Activated CD4-positive, CD25-positive, alpha-beta regulatory T cell treated with anti-CD3 and anti-CD28 coated beads, Interleukin-2, amount 50 U/mL, for 24 hours (primary cell): ENCODE measurements at regions not wholly inside any gene's neighbourhood (a gene's known extent, or its start where the extent isn't known, plus 50 kb on each side); places are given as distances from the start of the nearest gene placed in this dataset.

Experiments
- ATAC-seq, 2 donors: fragments of 150-1000 bp; cut with Tn5 transposase; one replicate each; pipeline ENCODE4 v1.10.0; 2021; ENCODE audit warnings: mild to moderate bottlenecking in 1 of 2, moderate library complexity in 1 of 2

- ATAC-seq = no peak
These were observed 201.5 kb downstream of the MTX2 start for GRCh38 chr2:176470713-176471112.

- ATAC-seq = no peak
These were observed 202.7 kb downstream of the MTX2 start for GRCh38 chr2:176471949-176472348.

GRCh38 chr2:176473177-176473576 is 203.9 kb downstream of the MTX2 start:
- ATAC-seq = peak; percentile 36 to 41

GRCh38 chr2:176473851-176474250 is 204.6 kb downstream of the MTX2 start:
- no peak for ATAC-seq

GRCh38 chr2:176477336-176477735 is 208.1 kb downstream of the MTX2 start:
- no peak for ATAC-seq

DNA sequence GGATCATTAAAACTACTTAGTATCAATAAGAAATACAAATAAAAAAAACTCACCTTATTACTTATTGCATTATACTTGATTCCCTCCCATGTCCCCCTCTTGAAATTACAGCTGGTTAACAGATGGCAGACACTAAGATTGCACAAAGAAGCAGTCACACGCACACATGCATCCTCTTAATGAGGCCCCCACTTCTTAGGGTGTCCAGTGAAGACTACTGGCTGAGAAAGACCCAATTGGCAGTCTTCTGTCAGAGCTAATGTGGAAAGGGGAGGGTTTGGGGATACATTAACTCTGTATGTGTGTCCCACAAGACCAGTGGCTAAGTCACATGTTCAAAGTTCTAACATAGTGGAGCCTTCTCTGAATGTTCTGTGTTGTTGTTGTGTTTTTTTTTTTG is 210.7 kb downstream of the MTX2 start:
- ATAC-seq = no peak

DNA sequence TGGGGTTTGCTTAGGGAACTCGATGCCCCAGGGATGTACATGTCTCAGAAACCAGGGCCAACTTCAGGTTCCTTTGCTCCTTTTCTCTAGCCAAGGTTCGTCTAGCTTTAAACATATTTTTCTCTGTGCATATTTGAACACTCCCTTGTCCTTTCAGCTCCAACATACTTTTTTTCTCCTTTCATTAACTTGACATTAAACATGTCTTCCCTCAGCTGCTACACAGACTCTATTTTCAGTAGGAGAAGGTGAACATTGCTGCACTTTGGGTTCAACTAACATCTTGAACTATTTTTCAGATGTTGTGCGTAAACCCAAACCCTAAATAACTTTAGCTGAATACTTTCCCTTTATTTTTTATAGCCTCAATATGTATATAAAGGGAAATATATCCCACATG is 212.9 kb downstream of the MTX2 start:
- ATAC-seq = no peak

GRCh38 chr2:176483476-176483875 is 214.2 kb downstream of the MTX2 start:
- no peak for ATAC-seq

- ATAC-seq = no peak
These were observed 214.8 kb downstream of the MTX2 start for GRCh38 chr2:176483901-176484568.

- no peak for ATAC-seq
These were observed 215.6 kb downstream of the MTX2 start for GRCh38 chr2:176484838-176485237.

GRCh38 chr2:176488431-176488830 is 219.2 kb downstream of the MTX2 start:
- no peak for ATAC-seq

GRCh38 chr2:176490061-176490861 is 221.0 kb downstream of the MTX2 start:
- ATAC-seq = no peak

DNA sequence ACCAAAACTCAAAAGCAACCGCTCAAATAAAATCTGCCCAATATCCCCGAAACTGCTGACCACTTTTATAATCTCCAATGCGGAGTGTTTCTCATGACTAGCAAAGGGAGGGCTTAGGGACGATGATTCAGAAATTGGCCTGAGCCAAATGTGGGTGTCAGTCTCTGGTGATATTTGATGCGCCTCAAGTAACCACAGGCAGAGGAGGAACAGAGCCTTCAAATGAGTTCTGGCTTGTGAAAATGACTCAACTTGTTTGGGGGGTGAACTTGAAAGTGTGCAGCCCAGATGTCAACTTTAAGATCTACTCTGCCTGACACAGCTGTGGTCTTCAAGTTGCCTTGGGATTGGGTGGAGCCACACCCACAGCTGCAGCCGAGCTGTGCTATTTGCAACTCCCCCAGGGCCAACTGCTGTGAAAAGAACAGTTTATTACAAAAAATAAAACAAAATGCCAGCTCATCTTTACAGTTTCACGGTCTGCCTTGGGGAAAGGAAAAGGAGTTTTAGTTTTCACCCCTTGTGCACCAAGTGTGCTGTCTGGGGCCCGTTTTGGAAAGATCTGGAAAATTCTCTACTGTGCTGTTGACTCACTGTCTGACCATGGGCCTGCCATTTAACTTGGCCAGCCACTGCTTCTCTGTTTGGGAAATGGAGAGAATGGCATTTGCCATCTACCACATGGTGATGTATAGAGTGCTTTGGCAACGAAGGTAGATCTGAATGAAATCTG is 222.1 kb downstream of the MTX2 start:
- ATAC-seq = peak; percentile 32 to 64

GRCh38 chr2:176492583-176492982 is 223.3 kb downstream of the MTX2 start:
- no peak for ATAC-seq

- ATAC-seq = no peak
These were observed 224.1 kb downstream of the MTX2 start for GRCh38 chr2:176493226-176493825.

- no peak for ATAC-seq
These were observed 224.7 kb downstream of the MTX2 start for GRCh38 chr2:176493909-176494308.

- ATAC-seq = no peak
These were observed 225.7 kb downstream of the MTX2 start for GRCh38 chr2:176494949-176495353.

DNA sequence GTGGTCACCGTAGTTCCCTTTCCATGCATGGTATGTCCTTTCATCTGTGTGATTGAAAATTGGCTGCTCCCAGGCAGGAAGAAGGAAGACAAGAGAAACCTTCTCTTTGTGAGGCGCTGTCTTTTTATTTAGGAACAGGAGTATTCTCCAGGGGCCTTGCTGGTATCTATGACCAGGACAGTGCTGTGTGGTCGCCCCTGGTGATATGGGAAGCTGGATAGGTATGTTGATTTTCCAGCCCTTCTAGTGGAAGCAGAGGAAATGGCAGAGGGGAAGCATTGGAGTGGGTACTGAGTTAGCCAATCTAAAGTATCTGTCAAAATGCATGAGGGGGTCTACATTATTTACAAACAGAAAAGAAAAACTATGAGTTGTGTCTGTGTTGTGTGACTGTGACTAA is 226.6 kb downstream of the MTX2 start:
- no peak for ATAC-seq

GRCh38 chr2:176496761-176497160 is 227.5 kb downstream of the MTX2 start:
- ATAC-seq = no peak

GRCh38 chr2:176500901-176501300 is 231.7 kb downstream of the MTX2 start:
- no peak for ATAC-seq

DNA sequence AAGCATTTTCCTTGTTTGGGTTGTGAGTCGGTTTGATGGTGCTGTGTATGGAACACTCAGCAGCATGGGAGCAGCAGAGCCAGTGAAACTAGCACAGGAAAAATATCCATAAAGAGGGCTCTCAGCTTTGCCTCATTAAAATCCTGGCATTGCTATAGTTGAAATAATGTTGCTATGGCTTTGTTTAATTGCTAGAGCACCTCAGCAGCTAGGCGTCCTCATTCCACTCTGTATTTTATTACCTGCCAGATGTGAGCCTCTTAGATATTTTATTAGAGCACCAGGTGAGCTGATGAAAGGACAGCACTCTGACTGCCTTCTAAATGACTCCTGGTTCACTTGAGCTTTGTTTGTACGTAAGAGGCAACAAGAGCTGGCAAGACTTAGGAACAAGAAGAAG is 232.4 kb downstream of the MTX2 start:
- no peak for ATAC-seq

DNA sequence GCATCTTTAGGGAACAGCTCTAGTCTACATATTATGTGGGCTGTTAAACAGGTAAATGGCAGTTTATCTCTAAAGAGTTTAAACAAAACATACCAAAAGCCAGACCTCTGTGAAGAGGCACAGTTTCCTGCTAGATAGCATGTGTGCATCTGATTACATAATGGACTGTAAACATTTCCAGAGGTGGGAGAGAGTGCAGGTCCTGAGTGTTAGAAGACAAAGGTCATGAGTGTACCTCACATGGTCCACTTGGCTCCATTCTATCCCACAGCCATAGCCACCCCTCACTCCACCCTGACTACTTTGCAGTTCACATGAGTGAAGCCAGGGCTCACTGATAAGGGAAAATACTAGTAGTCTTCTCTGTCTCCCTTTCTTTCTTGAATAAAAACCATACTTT is 233.4 kb downstream of the MTX2 start:
- no peak for ATAC-seq

DNA sequence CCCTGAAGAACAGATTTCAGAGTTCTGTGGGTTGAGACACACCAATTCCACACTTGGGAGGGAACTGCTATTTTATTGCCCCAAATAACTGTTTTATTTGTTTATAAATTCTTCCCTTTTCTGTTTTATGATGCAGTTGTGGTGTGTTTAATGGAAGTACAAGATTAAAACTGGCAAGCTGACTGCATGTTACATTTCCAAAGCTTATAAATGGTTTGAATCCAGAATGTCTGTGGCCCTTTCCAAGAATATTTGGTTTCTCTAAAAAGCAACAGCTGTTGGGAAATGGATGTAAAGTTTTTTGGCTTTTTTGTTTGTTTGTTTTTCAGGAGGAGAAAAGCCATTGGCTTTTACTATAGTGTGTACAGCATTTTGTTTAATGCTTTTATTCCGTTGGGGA is 234.5 kb downstream of the MTX2 start:
- ATAC-seq = no peak
